ENCODE measurements at regions not wholly inside any gene's neighbourhood (a gene's known extent, or its start where the extent isn't known, plus 50 kb on each side); places are given as distances from the start of the nearest gene placed in this dataset.

- TF ChIP-seq EZH2phosphoT487 (IDR thresholded peaks at IDR 0.05; ENCODE audit: unreplicated experiment) (no peak), CTCF (conservative IDR thresholded peaks at IDR 0.05; ENCODE audit: low read depth in 2 of 2) (no peak), POLR2AphosphoS5 (IDR thresholded peaks at IDR 0.05; ENCODE audit: low read depth) (no peak), ZNF331 (CRISPR knock-in tag; IDR thresholded peaks at IDR 0.05; ENCODE audit: low read depth) (no peak), REST (IDR thresholded peaks at IDR 0.05; ENCODE audit: unreplicated experiment) (no peak), ETS1 (IDR thresholded peaks at IDR 0.05) (no peak), EZH2 (IDR thresholded peaks at IDR 0.05; ENCODE audit: low read depth, unreplicated experiment) (no peak), CREB1 (CRISPR knock-in tag; IDR thresholded peaks at IDR 0.05; ENCODE audit: low read depth) (no peak), NANOG (IDR thresholded peaks at IDR 0.05; ENCODE audit: borderline replicate concordance) (no peak), ZNF462 (CRISPR knock-in tag; IDR thresholded peaks at IDR 0.05) (no peak), STAT1 (IDR thresholded peaks at IDR 0.05; ENCODE audit: unreplicated experiment) (no peak)
Observed at GRCh38 chr12:5178571-5178970, 134.9 kb downstream of the KCNA5 start.
